ENCODE measurements at regions not wholly inside any gene's neighbourhood (a gene's known extent, or its start where the extent isn't known, plus 50 kb on each side); places are given as distances from the start of the nearest gene placed in this dataset.
"Not testable (repeated sequence)": the region's sequence is repeated elsewhere in the genome, so short reads cannot be mapped to it uniquely, and the experiment has no call there.

GRCh38 chr9:16057541-16057940 lies 504.7 kb downstream of the CCDC171 start:
- DNase-seq (ENCODE audit: low spot score): no peak

- DNase-seq (ENCODE audit: low spot score): no peak
Observed at GRCh38 chr9:16058131-16058549, 505.3 kb downstream of the CCDC171 start.

- DNase-seq (ENCODE audit: low spot score): no peak
Observed at GRCh38 chr9:16060436-16061129, 507.7 kb downstream of the CCDC171 start.

GRCh38 chr9:16062542-16063240 lies 509.8 kb downstream of the CCDC171 start:
- no peak for DNase-seq (ENCODE audit: low spot score)

GRCh38 chr9:16063241-16063591 lies 510.4 kb downstream of the CCDC171 start:
- DNase-seq (ENCODE audit: low spot score): no peak

GRCh38 chr9:16064771-16065170 lies 511.9 kb downstream of the CCDC171 start:
- DNase-seq (ENCODE audit: low spot score): no peak

GRCh38 chr9:16066201-16066600 lies 513.4 kb downstream of the CCDC171 start:
- DNase-seq (ENCODE audit: low spot score): not testable (repeated sequence)

- DNase-seq (ENCODE audit: low spot score): no peak
Observed at GRCh38 chr9:16068476-16068875, 515.6 kb downstream of the CCDC171 start.

- DNase-seq (ENCODE audit: low spot score): no peak
Observed at GRCh38 chr9:16069249-16069648, 516.4 kb downstream of the CCDC171 start.

GRCh38 chr9:16069671-16070454 lies 517.0 kb downstream of the CCDC171 start:
- no peak for DNase-seq (ENCODE audit: low spot score)

GRCh38 chr9:16070455-16071145 lies 517.8 kb downstream of the CCDC171 start:
- DNase-seq (ENCODE audit: low spot score): no peak

GRCh38 chr9:16071400-16071799 lies 518.6 kb downstream of the CCDC171 start:
- DNase-seq (ENCODE audit: low spot score): no peak

GRCh38 chr9:16074963-16075362 lies 522.1 kb downstream of the CCDC171 start:
- DNase-seq (ENCODE audit: low spot score): no peak

GRCh38 chr9:16075696-16076095 lies 522.9 kb downstream of the CCDC171 start:
- no peak for DNase-seq (ENCODE audit: low spot score)

- no peak for DNase-seq (ENCODE audit: low spot score)
Observed at GRCh38 chr9:16076511-16076910, 523.7 kb downstream of the CCDC171 start.

GRCh38 chr9:16082796-16083195 lies 530.0 kb downstream of the CCDC171 start:
- DNase-seq (ENCODE audit: low spot score): no peak

GRCh38 chr9:16085167-16085726 lies 532.4 kb downstream of the CCDC171 start:
- DNase-seq (ENCODE audit: low spot score): no peak

GRCh38 chr9:16090907-16091629 lies 538.2 kb downstream of the CCDC171 start:
- DNase-seq (ENCODE audit: low spot score): no peak

GRCh38 chr9:16092142-16093091 lies 539.6 kb downstream of the CCDC171 start:
- DNase-seq (ENCODE audit: low spot score): no peak

- DNase-seq (ENCODE audit: low spot score): no peak
Observed at GRCh38 chr9:16098306-16098705, 545.5 kb downstream of the CCDC171 start.
